Skeletal muscle cell (primary cell): ENCODE measurements at regions not wholly inside any gene's neighbourhood (a gene's known extent, or its start where the extent isn't known, plus 50 kb on each side); places are given as distances from the start of the nearest gene placed in this dataset.
"Not testable (repeated sequence)": the region's sequence is repeated elsewhere in the genome, so short reads cannot be mapped to it uniquely, and the experiment has no call there.

Experiments used
- DNase-seq: peaks from one replicate; pipeline ENCODE4 v3.0.0-alpha.2; 2010; ENCODE audit warnings: low read depth
- H3K4me3 ChIP-seq: 2 replicates; pipeline ENCODE4 v1.5.1; 2011; ENCODE audit warnings: low read depth, mild to moderate bottlenecking, control low read depth, low read length, moderate library complexity

GRCh38 chr16:48960830-48961229 lies 320.8 kb downstream of the CBLN1 start:
- H3K4me3 ChIP-seq: no peak overlapping the region
- DNase-seq: no peak

GRCh38 chr16:48959747-48960146 lies 321.9 kb downstream of the CBLN1 start:
- H3K4me3 ChIP-seq: no peak overlapping the region
- no peak for DNase-seq

DNA sequence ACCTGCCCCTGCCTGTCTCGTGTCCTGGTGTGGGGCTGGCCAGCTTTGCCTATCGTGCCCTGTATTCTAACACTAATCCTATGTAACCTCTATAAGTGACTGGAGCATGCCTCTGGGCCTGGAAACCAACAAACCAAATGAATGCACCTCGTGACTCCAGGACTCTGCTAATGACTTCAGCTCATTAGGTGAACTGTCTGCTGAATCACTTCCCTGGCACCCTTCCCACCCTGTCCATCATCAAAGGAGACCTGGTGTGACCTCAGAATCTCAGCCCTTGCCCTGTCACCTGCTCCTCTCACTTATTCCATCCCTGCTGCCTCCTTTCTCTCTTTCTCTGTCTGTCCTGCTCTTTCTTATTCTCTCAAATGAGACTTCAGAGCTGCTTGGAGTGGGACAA lies 322.4 kb downstream of the CBLN1 start:
- DNase-seq: no peak
- H3K4me3 ChIP-seq: no peak overlapping the region

DNA sequence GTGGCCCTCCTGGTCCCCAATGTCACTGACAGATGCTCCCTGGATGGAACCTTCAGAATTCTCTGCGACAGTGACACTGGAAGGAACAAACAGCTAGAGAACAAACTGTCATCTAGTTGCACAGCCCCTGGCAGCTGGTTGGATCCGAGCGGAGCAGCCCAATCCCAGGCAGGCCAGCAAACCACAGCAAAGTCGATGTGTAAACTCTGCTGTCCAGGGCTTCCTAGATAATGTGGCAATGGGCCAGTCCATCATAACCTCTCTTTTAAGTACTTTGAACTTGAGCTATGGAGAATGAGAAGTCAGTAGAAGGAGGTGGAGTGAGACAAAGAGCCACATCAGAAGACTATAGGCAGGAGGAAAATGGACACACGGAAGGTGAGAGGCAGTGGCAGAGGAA lies 323.0 kb downstream of the CBLN1 start:
- no peak overlapping the region for H3K4me3 ChIP-seq

DNA sequence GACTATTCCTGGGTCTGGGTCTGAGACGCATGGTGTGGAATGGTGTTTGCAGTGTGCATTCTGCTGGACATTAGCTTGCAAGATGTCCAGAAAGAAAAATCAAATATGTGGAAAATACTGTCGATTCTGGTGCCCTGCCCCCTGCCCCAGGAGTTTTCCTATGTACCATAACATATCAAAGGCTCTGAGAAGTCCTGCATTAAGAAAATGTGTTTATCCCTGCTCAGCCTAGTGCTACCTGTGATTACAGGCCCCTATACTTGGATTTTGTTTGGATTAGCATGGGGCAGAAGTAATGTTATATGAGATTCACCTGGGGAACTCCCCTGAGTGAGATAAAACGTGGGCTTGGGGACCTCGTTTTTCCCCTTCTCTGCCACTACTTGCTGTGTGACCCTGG lies 325.0 kb downstream of the CBLN1 start:
- no peak for DNase-seq
- H3K4me3 ChIP-seq: no peak overlapping the region

More for the DNA sequence above, 323.0 kb downstream of the CBLN1 start:
- no peak for DNase-seq

DNA sequence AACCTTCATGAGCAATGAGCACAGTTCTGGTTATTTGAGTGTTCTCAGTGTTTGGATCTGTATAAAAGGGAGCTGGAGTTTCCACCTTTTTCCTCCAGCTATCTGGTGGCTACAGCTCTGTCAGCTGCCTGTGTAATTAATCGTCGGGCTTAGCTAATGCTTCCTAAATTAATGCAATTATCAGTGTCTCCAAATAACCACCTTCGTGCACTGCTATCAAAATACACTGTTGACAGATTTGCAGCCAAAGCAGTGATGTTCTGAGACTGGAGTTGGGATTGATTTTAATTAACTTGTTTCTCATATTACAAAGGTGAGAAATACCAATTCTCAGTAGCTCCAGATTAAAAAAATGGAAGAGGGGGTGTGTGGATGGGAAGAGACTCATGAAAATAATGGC lies 325.8 kb downstream of the CBLN1 start:
- no peak for DNase-seq
- no peak overlapping the region for H3K4me3 ChIP-seq

DNA sequence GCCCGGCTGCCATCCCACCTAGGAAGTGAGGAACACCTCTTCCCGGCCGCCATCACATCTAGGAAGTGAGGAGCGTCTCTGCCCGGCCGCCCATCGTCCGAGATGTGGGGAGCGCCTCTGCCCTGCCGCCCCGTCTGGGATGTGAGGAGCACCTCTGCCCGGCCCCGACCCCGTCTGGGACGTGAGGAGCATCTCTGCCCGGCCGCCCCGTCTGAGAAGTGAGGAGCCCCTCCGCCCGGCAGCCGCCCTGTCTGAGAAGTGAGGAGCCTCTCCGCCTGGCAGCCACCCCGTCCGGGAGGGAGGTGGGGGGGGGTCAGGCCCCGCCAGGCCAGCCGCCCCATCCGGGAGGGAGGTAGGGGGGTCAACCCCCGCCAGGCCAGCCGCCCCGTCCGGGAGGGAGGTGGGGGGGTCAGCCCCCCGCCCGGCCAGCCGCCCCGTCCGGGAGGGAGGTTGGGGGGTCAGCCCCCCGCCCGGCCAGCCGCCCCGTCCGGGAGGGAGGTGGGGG lies 330.0 kb downstream of the CBLN1 start:
- not testable (repeated sequence) for DNase-seq, H3K4me3 ChIP-seq

GRCh38 chr16:48950184-48950583 lies 331.5 kb downstream of the CBLN1 start:
- H3K4me3 ChIP-seq: no peak overlapping the region
- no peak for DNase-seq

- no peak overlapping the region for H3K4me3 ChIP-seq
- DNase-seq: no peak
Measured at GRCh38 chr16:48949636-48950035, 332.0 kb downstream of the CBLN1 start.

DNA sequence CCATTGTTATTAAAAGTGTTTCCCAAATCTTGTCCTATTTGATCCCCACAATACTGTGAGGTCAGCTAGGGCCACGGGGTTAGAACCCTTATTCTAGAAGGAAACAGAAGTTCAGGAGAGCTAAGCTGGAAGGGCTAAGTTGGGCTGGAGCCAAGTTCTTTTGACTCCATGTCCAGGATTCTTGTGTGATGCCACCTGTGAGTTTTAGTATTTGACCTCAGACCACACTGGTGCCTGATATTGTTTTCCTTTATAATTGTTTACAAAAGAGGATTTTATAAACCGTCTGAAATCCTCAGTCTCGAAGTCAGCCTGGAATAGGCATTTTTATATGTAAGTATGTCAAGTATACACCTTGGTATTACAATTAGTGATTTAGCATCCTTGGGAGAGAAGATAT lies 332.7 kb downstream of the CBLN1 start:
- no peak overlapping the region for H3K4me3 ChIP-seq
- DNase-seq: no peak

DNA sequence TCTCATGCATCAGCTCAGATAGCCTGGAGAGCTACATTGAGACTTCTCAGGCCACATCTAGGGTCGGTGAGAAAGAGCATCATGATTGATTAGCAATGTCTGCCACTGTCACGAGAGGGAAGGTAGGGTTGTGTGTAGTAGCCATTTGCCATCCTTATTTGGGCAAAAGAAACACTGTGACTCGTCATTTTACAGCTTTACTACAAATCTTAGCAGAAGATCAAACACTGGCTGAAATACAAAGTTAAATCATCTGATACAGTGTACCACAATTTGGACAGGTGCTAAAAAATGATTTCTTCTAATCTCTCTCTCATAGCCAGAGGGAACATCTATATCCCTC lies 334.3 kb downstream of the CBLN1 start:
- DNase-seq: no peak
- no peak overlapping the region for H3K4me3 ChIP-seq

DNA sequence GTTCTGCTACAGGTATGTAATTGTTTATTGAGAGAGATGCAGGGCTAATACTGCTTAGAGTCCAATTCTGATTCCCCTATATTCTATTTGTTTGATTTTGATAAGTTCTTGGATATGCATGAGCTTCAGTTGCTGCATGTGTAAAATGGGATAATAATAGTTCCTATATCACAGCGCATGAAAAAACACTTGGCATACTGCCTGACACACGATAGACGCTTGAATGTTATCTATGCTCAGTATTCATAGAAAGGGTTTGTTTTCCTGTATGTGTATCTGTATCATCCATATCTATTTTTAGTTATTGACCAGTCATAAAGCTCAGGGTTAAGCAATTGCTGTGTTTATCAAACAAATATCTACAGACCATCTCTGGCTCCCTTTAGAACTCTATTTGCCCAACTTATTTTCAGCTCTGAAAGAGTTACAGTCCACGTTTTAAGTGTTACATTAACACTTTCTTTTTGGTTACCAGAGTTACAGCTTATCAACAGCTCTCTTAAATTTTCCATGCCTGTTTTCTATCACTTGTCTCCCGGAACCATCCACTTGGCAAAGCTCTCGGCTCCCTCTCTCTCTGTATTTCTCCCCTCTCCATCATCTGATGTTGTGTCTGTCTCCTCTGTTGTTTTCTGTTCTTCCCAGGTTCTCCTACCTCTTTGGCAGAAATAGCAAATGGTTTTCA lies 334.8 kb downstream of the CBLN1 start:
- no peak for DNase-seq
- no peak overlapping the region for H3K4me3 ChIP-seq

DNA sequence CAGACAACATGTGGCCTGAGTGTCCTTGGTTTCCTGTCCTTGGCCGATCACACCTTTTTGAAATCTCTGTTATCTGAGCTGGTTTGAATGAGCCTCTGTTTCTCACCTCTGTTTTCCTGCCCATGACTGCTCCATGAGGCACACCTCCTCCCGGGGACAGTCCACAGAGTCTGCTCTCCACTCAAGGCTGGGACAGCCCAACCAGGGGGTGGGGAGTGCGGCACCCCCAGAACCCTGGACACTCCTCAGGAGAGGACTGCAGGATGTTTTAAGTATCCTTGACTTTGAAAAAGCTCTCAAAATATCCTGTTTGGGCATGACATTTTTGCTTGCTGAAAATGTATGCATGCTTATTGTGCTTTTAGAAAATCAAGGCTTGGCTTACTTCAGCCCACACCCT lies 333.0 kb upstream of the N4BP1 start:
- no peak overlapping the region for H3K4me3 ChIP-seq
- DNase-seq: no peak

- no peak overlapping the region for H3K4me3 ChIP-seq
- no peak for DNase-seq
Measured at GRCh38 chr16:48936811-48937210, 326.8 kb upstream of the N4BP1 start.

DNA sequence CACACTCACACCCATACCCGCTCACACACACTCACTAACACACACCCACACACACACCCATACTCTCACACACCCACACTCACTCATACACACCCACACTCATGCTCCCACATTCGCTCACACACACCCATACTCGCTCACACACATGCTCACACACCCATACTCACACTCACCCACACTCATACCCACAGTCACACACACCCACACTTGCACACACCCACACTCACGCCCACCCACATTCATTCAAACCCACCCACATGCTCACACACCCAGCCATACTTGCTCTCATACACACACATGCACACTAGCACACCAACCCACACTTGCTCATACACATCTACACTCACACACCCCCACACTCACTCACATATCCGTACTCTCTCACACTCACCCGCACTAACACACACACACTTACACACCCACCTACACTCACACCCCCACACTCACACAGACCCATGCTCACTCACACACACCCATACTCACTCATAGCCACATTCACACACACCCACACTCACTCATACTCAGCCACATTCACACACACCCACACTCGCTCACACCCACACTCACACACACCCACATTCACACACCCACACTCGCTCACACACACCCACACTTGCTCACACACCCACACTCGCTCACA lies 322.4 kb upstream of the N4BP1 start:
- H3K4me3 ChIP-seq: no peak overlapping the region
- DNase-seq: no peak

GRCh38 chr16:48930951-48931553 lies 321.1 kb upstream of the N4BP1 start:
- no peak for DNase-seq
- H3K4me3 ChIP-seq: no peak overlapping the region

DNA sequence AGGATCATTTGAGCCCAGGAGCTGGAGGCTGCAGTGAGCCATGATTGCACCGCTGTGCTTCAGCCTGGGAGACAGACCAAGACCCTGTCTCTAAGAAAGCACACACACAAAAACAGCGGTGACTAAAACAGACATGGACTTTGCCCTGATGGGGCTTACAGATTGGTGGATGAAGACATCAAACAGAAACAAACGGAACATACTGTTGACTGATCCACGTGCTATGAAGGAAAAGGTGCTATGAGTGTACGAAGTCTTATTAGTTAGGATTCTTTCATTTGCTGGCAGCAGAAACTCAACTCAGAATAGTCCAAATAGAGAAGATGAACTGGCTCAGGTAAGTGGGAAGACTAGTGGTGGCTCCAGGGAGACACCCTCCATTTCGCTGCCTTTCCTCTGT lies 309.8 kb upstream of the N4BP1 start:
- H3K4me3 ChIP-seq: no peak overlapping the region
- no peak for DNase-seq

GRCh38 chr16:48918520-48919258 lies 308.7 kb upstream of the N4BP1 start:
- H3K4me3 ChIP-seq: no peak overlapping the region
- no peak for DNase-seq

- no peak overlapping the region for H3K4me3 ChIP-seq
- DNase-seq: no peak
Measured at GRCh38 chr16:48916566-48916965, 306.6 kb upstream of the N4BP1 start.

DNA sequence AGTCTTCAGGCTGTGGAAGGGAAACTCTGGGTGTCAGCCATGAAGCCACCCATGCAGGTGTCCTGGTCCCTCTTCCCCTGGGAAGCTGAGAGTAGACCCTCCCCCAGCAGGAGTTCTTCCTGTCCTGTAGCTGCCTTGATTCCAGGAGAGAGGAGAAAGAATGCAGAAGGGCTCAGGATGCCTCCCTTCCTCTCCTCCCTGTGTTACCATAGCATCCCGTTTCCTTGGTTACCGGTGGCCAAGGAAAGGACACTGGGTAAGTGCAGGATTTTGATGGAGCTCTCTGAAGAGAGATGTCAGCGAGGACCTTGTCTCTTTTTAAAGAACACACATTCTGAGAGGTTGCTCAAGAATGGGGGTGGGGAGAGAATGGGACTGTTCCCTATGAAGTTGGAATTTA lies 304.1 kb upstream of the N4BP1 start:
- no peak overlapping the region for H3K4me3 ChIP-seq
- DNase-seq: no peak
